ENCODE measurements at regions not wholly inside any gene's neighbourhood (a gene's known extent, or its start where the extent isn't known, plus 50 kb on each side); places are given as distances from the start of the nearest gene placed in this dataset.
A peak's percentile ranks its signal among the peaks of the same experiment; 100 is the strongest.

GRCh38 chr10:60614363-60614762 is 163.9 kb upstream of the CDK1 start:
- TF ChIP-seq ZBTB33 (IDR thresholded peaks at IDR 0.05) (no peak), RXRA (IDR thresholded peaks at IDR 0.05) (no peak), FOXA1 (IDR thresholded peaks at IDR 0.05) (no peak), REST (IDR thresholded peaks at IDR 0.05) (no peak)
- Histone ChIP-seq H3K27me3 (ENCODE audit: control insufficient read depth in 4 of 4, insufficient read depth in 4 of 4, low read length in 3 of 4) (no peaks in the 10 kb centered on the region), H3K9me3 (ENCODE audit: control insufficient read depth in 4 of 4, low read length in 3 of 4) (no peaks in the 10 kb centered on the region), H3K36me3 (ENCODE audit: control insufficient read depth in 4 of 4, insufficient read depth in 3 of 4, low read depth in 1 of 4, low read length in 3 of 4) (no peaks in the 10 kb centered on the region), H3K4me3 (ENCODE audit: low read depth in 1 of 3, low read length in 3 of 3) (no peak overlapping the region), H3K4me1 (ENCODE audit: control insufficient read depth in 4 of 4, insufficient read depth in 4 of 4, low read length in 3 of 4) (no peaks in the 10 kb centered on the region), H3K27ac (ENCODE audit: low read depth in 1 of 2, low read length in 2 of 2) (no peak overlapping the region), H3K9ac (ENCODE audit: low read depth in 1 of 2, low read length in 2 of 2) (no peak overlapping the region)
- 75% methylated on average over 2 of the region's 2 CpGs for WGBS
- no peak for DNase-seq (ENCODE audit: low spot score)

- H3K27ac ChIP-seq (ENCODE audit: low read depth in 1 of 2, low read length in 2 of 2): no peak overlapping the region
- DNase-seq (ENCODE audit: low spot score): no peak
- no peaks in the 10 kb centered on the region for H3K9me3 ChIP-seq (ENCODE audit: control insufficient read depth in 4 of 4, low read length in 3 of 4)
- TF ChIP-seq FOXA1 (IDR thresholded peaks at IDR 0.05) (no peak), ZBTB33 (IDR thresholded peaks at IDR 0.05) (no peak), HNF4A (conservative IDR thresholded peaks at IDR 0.05) (peak; percentile 72 to 84), RXRA (IDR thresholded peaks at IDR 0.05) (peak in 1 of 2 donors; percentile 14), FOXA2 (IDR thresholded peaks at IDR 0.05) (peak; percentile 43), CTCF (IDR thresholded peaks at IDR 0.05; ENCODE audit: low read depth, low read length, missing input control) (no peak), EGR1 (IDR thresholded peaks at IDR 0.05; ENCODE audit: low read depth in 2 of 2) (no peak)
- no peaks in the 10 kb centered on the region for H3K4me1 ChIP-seq (ENCODE audit: control insufficient read depth in 4 of 4, insufficient read depth in 4 of 4, low read length in 3 of 4)
- WGBS: 98% methylated on average over 2 of the region's 2 CpGs
- H3K27me3 ChIP-seq (ENCODE audit: control insufficient read depth in 4 of 4, insufficient read depth in 4 of 4, low read length in 3 of 4): no peaks in the 10 kb centered on the region
- H3K36me3 ChIP-seq (ENCODE audit: control insufficient read depth in 4 of 4, insufficient read depth in 3 of 4, low read depth in 1 of 4, low read length in 3 of 4): no peaks in the 10 kb centered on the region
- no peak overlapping the region for H3K4me3 ChIP-seq (ENCODE audit: low read depth in 1 of 3, low read length in 3 of 3)
- H3K9ac ChIP-seq (ENCODE audit: low read depth in 1 of 2, low read length in 2 of 2): no peak overlapping the region
Observed at GRCh38 chr10:60613434-60613833, 164.8 kb upstream of the CDK1 start.

Data from liver (tissue), 8 donors.